HFF-Myc (cell line): ENCODE measurements at regions not wholly inside any gene's neighbourhood (a gene's known extent, or its start where the extent isn't known, plus 50 kb on each side); places are given as distances from the start of the nearest gene placed in this dataset.

Source experiments
- DNase-seq: peaks from one replicate; pipeline ENCODE4 v3.0.0-alpha.2; 2011; ENCODE audit warnings: low read depth; ENCODE audit errors: extremely low read depth
- H3K4me3 ChIP-seq: replicated peaks from 2 replicates; pipeline ENCODE4 v1.5.1; 2011; ENCODE audit warnings: low read depth, mild to moderate bottlenecking, control low read depth, low read length
- TF ChIP-seq, protein P1 (sequence below): IDR thresholded peaks from 2 replicates; pipeline ENCODE4 v1.5.1; 2012; ENCODE audit warnings: mild to moderate bottlenecking, low read depth, low read length, control low read depth; ENCODE audit errors: missing control alignments

DNA sequence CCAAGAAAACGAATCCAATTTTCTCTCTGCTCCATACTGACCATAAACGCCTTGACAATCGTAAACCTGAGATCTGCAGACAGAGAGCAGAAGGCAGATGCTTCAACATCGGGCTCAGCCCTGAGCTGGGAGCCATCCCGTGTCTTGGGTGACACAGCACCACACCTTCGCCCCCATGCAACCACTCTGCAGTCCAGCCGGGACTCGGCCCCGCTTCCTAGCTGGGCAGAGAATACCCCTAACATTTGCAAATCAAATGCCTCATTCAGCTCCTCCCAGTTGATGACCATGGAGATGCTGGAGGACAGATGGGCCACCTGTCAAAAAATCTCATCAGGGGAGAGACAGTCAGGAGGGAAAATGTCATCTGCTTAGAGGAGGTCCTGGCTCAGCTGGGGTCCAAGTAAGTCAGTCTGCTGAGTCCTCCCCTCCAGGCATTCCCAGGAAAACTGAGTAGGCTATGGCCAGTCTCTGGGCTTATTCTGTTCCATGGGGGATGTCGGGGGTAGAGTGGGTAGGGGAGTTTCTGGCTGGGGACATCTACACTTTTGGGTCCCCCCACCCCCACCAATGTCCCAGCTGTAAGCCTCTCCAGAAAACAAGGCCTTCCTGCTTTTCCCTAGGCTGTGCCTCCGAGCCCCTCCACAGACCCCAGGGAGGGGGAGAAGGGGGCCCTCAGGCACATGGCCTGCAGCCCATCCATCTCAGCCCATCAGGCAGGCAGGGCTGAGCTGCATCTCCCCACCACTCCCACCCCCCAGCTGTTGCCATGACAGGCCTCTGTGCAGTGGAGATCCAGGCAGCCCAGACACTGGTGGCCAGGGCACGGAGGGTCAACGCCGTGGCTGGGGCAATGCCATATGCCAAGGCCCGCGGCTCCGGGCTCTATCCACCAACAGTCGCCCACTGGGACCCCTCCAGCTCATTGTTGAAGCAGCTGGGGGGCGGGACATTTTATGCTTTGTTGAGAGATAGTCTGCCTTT is 158.6 kb downstream of the AXIN2 start:
- TF ChIP-seq, protein P1, sequence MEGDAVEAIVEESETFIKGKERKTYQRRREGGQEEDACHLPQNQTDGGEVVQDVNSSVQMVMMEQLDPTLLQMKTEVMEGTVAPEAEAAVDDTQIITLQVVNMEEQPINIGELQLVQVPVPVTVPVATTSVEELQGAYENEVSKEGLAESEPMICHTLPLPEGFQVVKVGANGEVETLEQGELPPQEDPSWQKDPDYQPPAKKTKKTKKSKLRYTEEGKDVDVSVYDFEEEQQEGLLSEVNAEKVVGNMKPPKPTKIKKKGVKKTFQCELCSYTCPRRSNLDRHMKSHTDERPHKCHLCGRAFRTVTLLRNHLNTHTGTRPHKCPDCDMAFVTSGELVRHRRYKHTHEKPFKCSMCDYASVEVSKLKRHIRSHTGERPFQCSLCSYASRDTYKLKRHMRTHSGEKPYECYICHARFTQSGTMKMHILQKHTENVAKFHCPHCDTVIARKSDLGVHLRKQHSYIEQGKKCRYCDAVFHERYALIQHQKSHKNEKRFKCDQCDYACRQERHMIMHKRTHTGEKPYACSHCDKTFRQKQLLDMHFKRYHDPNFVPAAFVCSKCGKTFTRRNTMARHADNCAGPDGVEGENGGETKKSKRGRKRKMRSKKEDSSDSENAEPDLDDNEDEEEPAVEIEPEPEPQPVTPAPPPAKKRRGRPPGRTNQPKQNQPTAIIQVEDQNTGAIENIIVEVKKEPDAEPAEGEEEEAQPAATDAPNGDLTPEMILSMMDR: no peak
- no peak overlapping the region for H3K4me3 ChIP-seq
- DNase-seq: no peak

DNA sequence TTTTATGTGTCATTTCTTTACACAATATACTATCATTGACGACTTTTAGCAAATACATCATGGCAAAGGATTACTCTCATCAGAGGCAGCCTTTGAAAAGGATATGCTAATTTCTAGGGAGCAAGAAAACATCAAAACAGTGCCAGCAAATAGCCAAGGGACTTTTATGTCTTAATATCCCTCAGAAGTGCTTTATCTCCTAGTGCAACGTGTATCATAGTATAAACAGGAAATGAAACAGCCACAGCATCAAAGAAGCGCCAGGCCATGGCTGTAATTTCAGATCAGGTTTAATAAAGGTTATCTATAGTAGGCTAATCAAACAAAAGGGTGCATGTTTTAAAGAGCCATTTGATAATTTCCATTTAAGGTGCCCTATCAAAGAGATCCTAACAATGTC is 159.9 kb downstream of the AXIN2 start:
- TF ChIP-seq, protein P1: no peak
- no peak for DNase-seq

DNA sequence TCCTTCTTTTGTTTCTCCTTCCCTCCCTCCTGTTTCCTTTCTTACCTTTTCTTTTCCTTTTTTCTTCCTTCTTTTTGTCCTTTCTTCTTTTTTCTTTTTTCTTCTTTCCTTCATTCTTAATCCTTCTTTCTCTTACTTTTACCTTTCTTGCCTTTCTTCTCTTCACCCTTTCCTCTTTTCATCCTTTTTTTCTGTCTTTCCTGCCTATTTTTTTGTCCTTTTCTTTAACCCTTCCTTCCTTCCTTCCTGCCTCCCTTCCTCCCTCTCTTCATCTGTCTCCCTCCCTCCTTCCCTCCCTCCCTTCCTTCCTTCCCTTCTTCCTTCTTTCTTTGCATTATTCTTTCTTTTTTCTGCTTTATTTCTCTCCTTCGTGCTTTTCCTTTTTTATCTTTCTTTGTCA is 160.7 kb downstream of the AXIN2 start:
- H3K4me3 ChIP-seq: no peak overlapping the region
- DNase-seq: no peak
- TF ChIP-seq, protein P1: no peak

More for the DNA sequence above, 159.9 kb downstream of the AXIN2 start:
- H3K4me3 ChIP-seq: no peak overlapping the region

DNA sequence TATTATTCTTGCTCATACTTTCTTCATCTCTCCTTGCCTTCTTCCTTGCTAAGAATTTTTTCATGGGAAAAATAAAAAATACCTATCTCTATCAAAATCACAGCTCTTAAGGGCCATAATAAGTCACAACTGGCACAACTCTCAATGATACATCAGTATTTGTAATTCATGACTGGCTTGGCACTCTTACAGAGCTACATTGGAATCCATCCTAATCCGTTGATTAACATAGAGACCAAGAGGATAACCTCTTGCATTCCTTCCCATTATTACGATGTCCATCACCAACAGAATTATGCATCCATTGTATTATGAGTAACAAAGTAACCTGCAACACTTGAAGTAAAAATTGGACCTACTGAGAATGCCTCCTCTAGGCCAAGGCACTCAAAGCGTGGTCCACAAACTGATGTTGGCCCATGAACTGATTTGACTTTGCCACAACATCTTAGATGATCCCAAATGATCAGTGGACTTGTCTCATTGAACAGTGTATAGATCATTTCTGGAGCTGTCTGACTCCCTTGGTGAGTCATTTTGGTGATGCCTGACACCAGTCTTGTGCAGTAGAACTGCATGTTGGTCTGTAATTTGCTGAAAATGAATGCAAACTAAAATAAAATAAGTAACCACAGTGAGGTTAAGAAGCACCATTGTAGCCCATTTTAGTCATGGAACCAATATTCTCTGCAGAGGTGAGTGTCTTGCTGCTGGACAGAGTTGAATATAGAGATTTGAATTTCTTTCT is 163.2 kb downstream of the AXIN2 start:
- no peak for DNase-seq
- TF ChIP-seq, protein P1: no peak
- H3K4me3 ChIP-seq: no peak overlapping the region

DNA sequence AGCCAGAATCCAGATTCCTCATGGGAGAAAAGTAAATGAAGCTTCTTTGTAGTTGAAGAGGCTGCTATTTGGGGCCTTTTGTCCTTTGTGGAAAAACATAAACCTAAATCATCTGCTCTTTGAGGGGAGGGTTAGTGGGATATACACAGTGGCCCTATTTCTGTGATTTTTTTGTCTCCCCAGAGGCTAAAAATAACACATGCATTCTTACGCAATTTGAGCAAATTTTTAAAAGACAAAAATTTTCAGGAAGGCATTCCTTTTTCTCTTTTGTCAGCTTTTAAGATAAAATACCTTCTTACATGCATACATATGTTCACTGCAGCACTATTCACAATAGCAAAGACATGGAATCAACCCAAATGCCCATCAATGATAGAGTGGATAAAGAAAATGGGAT is 165.5 kb downstream of the AXIN2 start:
- DNase-seq: no peak
- TF ChIP-seq, protein P1: no peak
- no peak overlapping the region for H3K4me3 ChIP-seq

DNA sequence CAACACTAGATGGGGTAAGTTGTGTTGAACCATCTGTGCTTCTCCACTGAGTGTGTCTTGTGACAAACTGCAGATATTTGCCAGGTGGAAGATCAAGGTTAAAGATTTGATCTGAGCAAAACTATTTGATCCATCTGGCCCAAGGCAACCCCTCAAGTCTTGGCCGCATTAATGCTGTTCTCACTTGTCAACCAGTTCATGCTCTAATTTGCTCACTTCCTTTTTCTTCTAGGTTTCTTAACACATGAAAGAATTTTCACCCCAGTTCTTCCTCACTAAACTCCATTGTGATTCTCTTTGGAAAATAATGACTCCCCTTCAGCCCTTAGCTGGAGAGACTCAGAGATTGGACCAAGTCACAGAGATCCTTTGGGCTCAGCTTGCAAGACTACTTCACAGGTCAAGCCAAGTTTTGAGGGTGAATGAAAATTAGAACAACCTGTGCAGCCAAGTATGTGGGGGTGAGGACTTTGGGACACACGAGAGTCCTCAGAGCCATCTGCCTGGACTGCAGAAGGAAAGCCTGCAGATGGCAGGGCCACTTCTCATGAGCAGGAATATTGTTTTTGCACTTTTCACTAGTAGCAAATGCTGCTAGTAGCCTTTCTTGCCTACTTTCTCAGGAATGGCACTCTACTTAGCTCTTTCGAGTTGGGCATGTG is 166.5 kb downstream of the AXIN2 start:
- TF ChIP-seq, protein P1: no peak
- DNase-seq: no peak
- H3K4me3 ChIP-seq: no peak overlapping the region
